ENCODE measurements at regions not wholly inside any gene's neighbourhood (a gene's known extent, or its start where the extent isn't known, plus 50 kb on each side); places are given as distances from the start of the nearest gene placed in this dataset.

DNA sequence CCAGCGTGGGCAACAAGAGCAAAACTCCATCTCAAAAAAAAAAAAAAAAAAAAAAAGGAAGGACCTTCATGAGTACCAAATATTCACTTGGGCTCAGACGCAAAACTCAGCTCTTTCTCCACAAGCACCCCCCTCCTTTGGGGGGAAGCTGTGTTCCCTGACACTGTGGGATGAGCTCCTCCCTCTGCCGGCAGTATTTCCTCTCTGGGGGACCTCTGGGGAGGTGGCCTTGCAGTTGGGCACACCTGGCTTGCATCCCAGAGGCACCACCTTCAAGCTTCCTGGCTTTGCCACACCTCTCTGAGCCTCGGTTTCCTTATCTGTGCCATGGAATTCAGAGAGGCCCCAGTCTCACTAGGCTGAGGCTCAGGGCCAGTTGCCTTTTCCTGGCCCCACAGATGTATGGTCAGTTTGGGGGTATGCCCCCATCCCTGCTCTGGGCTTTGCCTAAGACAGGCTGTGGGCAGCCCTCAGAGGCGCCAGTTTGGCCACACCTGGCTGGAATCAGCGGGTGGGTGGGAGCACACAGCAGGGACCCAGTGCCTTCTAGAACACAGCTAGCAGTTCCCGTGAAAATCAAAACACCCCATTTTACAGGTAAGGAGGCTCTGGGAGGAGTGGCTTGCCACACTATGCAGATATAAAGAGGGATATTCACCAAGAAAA lies 157.5 kb upstream of the IER5L start:
- Mint-ChIP-seq H3K27ac (no peak overlapping the region), H3K4me3 (no peak overlapping the region), H3K4me1 (peaks cover 19% of the 10 kb centered on the region), H3K27me3 (peaks cover 11% of the 10 kb centered on the region), H3K36me3 (no peaks in the 10 kb centered on the region), H3K9me3 (peaks cover 8% of the 10 kb centered on the region)
- DNase-seq (no peak), ATAC-seq (ENCODE audit: low read depth) (no peak)
- POLR2A ChIA-PET: interaction anchor here (1.0 to 1.9 kb wide), 3 partner anchors 15 to 157 kb away, joined by 3 to 7 read pairs (median 5); partner anchors contain the start of gene IER5L

DNA sequence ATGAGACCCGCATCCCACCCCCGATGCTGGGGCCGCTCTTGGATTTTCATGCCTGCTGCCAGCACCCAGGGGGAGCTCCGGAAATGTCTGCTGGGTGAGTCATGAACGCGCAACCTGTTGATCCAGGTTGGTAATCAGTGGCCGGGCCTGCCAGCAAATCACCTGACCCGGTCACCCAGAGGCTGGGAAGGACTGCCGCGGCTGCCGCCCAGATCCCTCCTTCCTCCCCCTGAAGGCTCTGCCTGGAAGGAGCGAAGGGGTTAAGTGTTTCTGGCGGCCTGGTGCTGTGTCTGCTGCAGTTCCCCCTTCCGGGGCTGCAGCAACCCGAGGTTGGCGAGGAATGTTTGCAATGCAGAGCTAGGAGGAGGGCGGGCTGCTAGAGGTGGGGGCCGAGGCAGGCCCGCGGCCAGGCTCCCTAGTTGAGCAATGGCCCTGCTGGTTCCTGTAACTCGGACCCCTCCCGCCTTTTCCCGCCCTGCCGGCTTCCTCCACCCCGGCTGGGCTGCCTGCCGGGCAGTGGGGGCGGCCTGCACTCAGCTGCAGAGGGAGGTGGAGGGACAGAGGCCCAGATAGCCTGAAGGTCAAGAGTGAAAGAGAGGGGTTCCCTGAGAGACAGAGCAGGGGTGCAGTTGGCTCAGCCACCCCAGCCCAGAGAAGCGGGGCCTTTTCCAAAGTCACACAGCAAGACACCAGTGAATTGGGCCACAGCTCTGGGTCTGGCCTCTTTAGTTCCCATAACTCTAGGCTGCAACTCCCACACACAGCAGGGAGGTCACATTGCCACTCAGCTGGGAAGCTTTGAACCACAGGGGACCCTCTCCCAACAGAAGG lies 156.3 kb upstream of the IER5L start:
- POLR2A ChIA-PET: interaction anchor here (1.2 to 1.6 kb wide), 3 partner anchors 12 to 156 kb away, joined by 3 to 5 read pairs (median 4); partner anchors contain the start of gene IER5L
- peaks cover 11% of the 10 kb centered on the region for H3K27me3 Mint-ChIP-seq
- H3K9me3 Mint-ChIP-seq: peaks cover 11% of the 10 kb centered on the region
- H3K4me1 Mint-ChIP-seq: peaks cover 19% of the 10 kb centered on the region
- DNase-seq: peak; percentile 56
- H3K27ac Mint-ChIP-seq: peak overlapping the region; percentile 78
- no peaks in the 10 kb centered on the region for H3K36me3 Mint-ChIP-seq
- H3K4me3 Mint-ChIP-seq: peak overlapping the region; percentile 59
- ATAC-seq (ENCODE audit: low read depth): peak; percentile 48

DNA sequence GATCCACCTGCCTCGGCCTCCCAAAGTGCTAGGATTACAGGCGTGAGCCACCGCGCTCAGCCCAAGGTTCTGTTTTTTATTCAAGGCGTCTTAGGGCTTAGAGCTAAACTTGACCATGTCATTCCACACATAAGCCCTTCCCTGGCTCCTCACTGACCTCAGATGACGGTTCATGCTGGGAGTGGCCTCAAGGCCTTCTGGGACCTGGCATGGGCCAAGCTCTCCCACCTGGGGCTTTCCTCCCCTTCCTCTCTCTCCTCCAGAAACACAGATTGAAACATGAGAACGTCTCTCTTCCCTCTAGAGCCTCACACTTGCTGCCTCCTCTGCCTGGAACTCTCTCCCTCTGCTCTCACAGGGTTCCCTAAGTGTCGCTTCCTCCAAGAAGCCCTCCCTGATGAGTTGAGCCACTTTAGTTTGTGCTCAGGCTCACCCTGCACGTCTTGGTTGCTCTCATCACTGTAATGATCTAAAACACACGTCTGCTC lies 155.6 kb upstream of the IER5L start:
- H3K4me3 Mint-ChIP-seq: peak overlapping the region; percentile 59
- POLR2A ChIA-PET: interaction anchor here (1.2 to 1.6 kb wide), 3 partner anchors 11 to 156 kb away, joined by 3 to 5 read pairs (median 4); partner anchors contain the start of gene IER5L

DNA sequence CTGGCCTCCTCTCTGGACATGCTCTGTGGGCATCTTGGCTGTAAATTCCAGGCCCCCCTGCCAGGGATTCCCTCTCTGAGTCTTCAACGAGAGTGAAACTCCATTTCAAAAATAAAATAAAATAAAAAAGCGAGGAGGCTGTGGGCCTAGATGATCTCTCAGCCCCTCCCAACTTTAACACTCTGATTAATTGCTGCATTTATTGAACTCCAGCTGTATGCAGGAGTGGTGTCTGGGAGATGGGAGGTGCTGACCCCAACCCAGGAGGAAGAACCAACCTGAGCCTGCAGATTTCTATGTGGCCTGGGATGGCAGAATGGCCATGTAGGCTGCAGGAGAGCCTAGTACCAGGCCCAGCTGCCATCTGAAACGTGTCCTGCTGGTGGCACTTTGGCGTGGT lies 154.5 kb upstream of the IER5L start:
- no peak overlapping the region for H3K4me3 Mint-ChIP-seq
- H3K27me3 Mint-ChIP-seq: peaks cover 7% of the 10 kb centered on the region
- no peaks in the 10 kb centered on the region for H3K36me3 Mint-ChIP-seq
- POLR2A ChIA-PET: no interaction called here
- no peak overlapping the region for H3K27ac Mint-ChIP-seq
- DNase-seq (no peak), ATAC-seq (ENCODE audit: low read depth) (no peak)
- peaks cover 11% of the 10 kb centered on the region for H3K9me3 Mint-ChIP-seq
- H3K4me1 Mint-ChIP-seq: peaks cover 25% of the 10 kb centered on the region

More for the DNA sequence above, 155.6 kb upstream of the IER5L start:
- ATAC-seq (ENCODE audit: low read depth) (no peak), DNase-seq (no peak)
- Mint-ChIP-seq H3K36me3 (no peaks in the 10 kb centered on the region), H3K27me3 (peaks cover 11% of the 10 kb centered on the region), H3K9me3 (peaks cover 11% of the 10 kb centered on the region), H3K4me1 (peaks cover 21% of the 10 kb centered on the region), H3K27ac (peak overlapping the region; percentile 78)

DNA sequence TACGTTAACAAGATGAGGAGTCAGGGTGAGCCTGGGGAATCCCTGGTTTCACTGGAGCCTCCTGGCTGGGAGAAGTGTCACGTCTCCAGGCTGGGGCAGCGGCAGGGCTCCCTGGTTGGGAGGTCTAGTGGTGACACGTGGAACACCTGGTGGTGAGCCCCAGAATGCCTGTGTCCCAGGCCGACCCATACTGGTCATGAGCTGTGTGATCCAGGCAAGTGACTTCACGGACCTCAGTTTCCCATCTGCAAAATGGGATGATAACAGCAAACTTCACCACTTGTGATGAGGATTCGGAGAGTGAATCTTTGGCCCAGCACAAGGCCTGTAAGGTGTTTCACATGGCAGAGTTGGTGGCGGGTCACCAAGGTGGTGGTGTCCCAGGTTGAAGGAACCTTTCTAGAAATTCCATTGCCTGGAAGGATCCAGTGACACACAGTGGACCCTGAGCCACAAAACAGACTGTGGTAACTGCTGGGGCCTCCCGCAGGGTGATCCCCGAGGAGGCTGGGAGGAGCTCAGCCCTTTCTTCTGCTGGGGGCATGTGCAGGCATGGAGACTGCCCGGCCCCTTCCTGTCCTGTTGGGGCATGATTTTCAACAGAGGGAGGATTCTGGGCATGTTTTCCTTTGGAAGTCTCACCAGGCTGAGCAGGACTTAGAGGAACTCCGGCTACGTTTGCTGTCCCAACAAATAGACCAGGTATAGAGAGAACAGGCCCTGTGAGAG lies 153.9 kb upstream of the IER5L start:
- peaks cover 11% of the 10 kb centered on the region for H3K9me3 Mint-ChIP-seq
- no peaks in the 10 kb centered on the region for H3K36me3 Mint-ChIP-seq
- peaks cover 25% of the 10 kb centered on the region for H3K4me1 Mint-ChIP-seq
- ATAC-seq (ENCODE audit: low read depth): no peak
- no peak overlapping the region for H3K4me3 Mint-ChIP-seq
- no peak overlapping the region for H3K27ac Mint-ChIP-seq
- peaks cover 5% of the 10 kb centered on the region for H3K27me3 Mint-ChIP-seq
- no peak for DNase-seq
- POLR2A ChIA-PET: no interaction called here

DNA sequence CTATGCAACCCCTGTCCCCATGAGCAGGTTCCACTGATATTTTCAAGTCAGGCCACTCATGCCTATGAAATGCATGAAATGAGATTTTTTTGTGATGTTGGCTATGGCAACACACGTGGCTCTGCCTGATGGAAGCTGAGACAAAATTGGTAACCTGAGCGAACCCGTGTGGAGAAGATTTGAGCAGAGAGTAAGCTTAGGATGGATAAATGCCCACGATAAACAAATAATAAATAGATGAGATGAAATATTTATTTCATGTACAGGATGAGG lies 153.4 kb upstream of the IER5L start:
- peaks cover 11% of the 10 kb centered on the region for H3K9me3 Mint-ChIP-seq
- DNase-seq (no peak), ATAC-seq (ENCODE audit: low read depth) (no peak)
- peaks cover 2% of the 10 kb centered on the region for H3K27me3 Mint-ChIP-seq
- no peaks in the 10 kb centered on the region for H3K36me3 Mint-ChIP-seq
- H3K4me3 Mint-ChIP-seq: no peak overlapping the region
- H3K4me1 Mint-ChIP-seq: peaks cover 22% of the 10 kb centered on the region
- POLR2A ChIA-PET: no interaction called here
- peak overlapping the region; percentile 30 for H3K27ac Mint-ChIP-seq

DNA sequence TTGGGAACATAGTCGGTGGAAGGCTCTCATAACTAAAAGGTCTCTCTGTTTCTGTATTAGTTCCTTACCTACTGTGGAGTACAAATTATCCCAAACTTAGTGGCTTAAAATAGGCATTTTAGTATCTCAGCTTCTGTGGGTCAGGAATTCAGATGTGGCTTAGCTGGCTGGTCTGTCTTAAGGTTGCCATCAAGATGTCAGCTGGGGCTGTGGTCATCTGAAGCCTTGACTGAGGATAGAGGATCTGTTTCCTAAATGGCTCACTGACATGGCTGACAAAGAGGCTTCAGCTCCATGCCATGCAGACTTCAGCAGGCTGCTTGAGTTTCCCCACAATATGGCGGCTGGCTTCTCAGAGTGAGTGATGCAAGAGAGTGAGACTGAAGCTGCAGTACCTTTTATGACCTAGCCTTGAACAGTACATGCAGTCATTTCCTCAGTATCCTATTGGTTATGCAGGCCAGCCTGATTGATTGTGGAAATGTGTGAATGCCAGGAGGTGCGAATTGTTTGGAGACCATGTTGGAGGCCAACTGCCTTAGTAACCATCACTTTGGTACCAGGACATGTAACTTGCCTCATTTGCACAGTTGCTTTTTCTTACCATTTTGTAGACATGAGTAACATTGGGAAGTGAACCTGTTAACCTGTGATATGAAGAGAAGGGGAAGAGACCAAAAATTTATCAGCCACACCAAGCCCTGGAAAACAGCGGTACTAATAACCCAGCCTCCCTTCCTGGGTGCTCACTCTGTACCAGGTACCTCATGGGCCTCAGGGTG lies 152.8 kb upstream of the IER5L start:
- Mint-ChIP-seq H3K36me3 (no peaks in the 10 kb centered on the region), H3K4me1 (peaks cover 21% of the 10 kb centered on the region), H3K27ac (no peak overlapping the region), H3K9me3 (peaks cover 11% of the 10 kb centered on the region), H3K27me3 (peaks cover 2% of the 10 kb centered on the region), H3K4me3 (no peak overlapping the region)
- ATAC-seq (ENCODE audit: low read depth) (no peak), DNase-seq (no peak)
- POLR2A ChIA-PET: no interaction called here

DNA sequence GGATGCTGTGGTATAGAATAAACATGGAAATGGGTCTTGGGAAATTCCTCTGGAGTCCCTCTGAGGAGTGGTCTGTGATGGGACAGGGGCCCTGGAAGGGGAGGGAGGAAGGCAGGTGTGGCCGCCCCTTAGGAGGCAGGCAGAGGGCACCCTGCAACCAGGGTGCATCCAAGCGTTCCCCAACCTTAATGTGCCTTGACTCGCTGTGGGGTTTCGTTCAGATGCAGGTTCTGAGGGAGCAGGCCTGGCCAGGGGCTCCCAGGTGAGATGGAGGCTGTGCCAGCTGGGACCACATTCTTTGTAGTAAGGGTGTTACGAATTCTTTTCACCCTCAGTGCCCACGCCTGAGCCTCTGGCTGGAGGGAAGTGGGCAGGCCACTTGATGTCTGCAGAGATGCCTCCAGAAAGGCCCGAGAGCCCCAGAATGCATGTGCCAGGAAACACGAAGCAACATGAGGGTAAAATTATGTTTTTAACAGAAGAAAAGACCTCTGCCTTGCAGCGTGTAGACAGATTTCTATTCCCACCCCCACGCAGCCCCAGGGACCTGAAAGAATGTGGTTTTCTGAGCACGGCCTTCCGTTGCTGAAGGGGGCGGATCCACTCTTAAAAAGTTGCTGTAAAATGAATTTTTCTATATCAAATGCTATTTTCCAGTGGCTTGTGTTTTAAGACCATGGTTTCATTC lies 150.4 kb upstream of the IER5L start:
- DNase-seq: no peak
- Mint-ChIP-seq H3K27ac (peak overlapping the region; percentile 28), H3K36me3 (no peaks in the 10 kb centered on the region), H3K27me3 (no peaks in the 10 kb centered on the region), H3K9me3 (peaks cover 11% of the 10 kb centered on the region), H3K4me3 (no peak overlapping the region), H3K4me1 (peaks cover 8% of the 10 kb centered on the region)
- POLR2A ChIA-PET: no interaction called here
- ATAC-seq (ENCODE audit: low read depth): peak; percentile 35

DNA sequence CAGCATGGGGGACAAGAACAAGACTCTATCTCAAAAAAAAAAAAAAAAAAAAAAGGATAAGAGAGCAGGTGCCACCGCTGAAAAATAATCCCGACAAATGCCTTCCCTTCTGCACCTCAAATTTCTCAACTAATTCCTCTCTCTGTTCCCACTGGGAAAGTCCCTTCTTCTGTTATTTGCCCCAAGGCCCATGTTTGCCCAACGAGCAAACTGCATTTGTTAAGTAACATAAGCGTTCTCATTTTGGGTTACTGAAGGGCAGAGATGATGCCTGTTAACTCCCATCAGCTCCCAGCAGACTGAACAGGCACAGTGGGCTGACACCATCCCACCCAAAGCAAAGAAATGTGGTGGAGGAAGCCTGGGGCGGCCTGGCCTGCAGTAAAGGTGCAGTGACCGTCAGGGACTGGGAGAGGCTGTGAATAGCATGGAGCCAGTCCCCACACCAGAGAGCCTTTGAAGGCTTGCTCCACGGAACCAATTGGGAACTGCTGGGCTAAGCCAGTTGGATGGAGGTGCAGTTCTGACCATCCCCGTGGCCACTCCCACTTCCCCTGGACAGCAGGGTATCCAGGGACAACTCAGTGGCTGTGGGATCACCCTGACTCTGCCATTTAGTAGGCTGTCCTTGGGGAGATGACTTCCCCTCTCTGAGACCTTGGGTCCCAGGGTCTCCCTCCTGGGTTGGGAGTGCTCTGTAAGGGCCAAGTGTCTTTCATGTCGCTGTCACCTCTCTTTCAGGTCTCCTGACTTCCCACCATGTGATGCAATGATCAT lies 149.7 kb upstream of the IER5L start:
- ATAC-seq (ENCODE audit: low read depth) (no peak), DNase-seq (no peak)
- Mint-ChIP-seq H3K27me3 (no peaks in the 10 kb centered on the region), H3K27ac (no peak overlapping the region), H3K4me1 (peaks cover 8% of the 10 kb centered on the region), H3K4me3 (no peak overlapping the region), H3K9me3 (peaks cover 11% of the 10 kb centered on the region), H3K36me3 (no peaks in the 10 kb centered on the region)
- POLR2A ChIA-PET: no interaction called here

DNA sequence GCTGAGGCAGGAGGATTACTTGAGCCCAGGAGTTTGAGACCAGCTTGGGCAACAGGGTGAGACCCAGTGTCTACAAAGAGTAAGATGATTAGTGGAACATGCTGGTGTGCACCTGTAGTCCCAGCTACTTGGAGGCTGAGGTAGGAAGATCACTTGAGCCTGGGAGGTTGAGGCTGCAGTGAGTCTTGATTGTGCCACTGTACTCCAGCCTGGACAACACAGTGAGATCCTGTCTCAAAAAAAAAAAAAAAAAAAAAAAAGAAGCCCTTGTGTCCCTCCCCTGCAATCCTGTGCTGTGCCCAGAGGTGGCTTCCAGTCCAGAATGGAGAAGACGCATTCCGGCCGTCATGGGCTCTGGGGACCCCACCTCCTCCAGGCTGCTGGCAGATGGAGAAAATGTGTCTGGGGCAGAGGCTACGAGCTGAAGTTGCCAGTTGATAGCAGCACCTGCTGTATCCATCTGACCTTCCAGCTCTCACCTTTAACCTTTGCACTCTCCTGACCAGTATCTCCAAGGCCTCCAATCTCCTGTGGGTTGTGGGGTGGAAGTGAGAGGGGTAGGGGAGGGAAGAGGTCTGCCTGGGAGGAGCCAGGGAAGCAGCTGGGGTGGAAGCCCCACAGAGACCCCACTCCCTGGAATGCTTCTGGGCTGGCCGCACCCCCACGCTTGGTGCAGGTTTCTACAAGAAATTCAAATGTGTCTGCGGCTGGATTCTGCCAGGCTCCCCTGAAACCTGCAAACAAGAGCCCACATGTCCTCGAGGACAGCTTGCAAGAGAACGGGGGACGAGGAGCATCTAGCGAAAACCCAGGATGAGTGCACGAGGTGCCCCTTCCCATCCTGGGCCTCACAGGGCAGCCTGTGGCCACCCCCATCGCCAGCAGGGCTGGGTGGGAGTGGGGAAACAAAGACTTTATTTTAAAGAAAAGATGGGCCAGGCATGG lies 148.3 kb upstream of the IER5L start:
- Mint-ChIP-seq H3K27ac (no peak overlapping the region), H3K36me3 (no peaks in the 10 kb centered on the region), H3K4me1 (peaks cover 9% of the 10 kb centered on the region), H3K9me3 (peaks cover 9% of the 10 kb centered on the region), H3K4me3 (no peak overlapping the region), H3K27me3 (no peaks in the 10 kb centered on the region)
- ATAC-seq (ENCODE audit: low read depth) (no peak), DNase-seq (no peak)
- POLR2A ChIA-PET: interaction anchor here (0.5 to 0.8 kb wide), 3 partner anchors 56 to 134 kb away, joined by 3 to 4 read pairs (median 4); no protein-coding TSS in a partner anchor

DNA sequence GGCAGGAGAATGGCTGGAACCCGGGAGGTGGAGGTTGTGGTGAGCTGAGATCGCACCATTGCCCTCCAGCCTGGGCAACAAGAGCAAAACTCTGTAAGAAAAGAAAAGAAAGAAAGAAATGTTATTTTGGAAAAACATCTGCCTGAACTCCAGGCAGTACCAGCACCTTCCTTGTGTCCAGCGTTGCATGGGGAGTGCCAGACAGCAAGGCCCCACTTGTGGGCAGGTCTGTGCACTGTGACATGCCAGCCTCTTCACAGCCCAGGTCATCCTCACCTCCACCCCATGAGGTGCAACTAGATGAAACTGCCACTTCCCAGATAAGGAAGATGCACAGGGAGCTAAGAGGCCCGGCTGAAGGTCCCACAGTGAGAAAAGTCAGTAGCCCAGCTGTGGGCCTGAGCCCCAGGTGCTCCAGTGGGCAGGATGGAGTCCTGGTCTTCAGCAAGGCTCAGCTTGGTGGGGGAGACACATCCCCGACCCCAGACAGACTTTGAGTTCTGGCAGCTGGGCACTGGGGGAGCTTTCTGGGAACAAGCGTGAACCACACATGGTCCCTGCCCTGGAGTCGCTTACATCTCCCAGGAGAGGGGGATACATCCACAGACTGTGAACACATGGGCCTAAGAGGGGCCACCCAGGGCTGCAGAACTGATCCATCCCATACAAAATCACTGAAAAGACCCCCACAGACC lies 146.9 kb upstream of the IER5L start:
- POLR2A ChIA-PET: interaction anchor here (0.8 kb wide), 1 partner anchor 136 kb away, joined by 4 read pairs; no protein-coding TSS in a partner anchor
- DNase-seq (no peak), ATAC-seq (ENCODE audit: low read depth) (no peak)
- H3K4me1 Mint-ChIP-seq: peaks cover 15% of the 10 kb centered on the region
- no peaks in the 10 kb centered on the region for H3K27me3 Mint-ChIP-seq
- H3K9me3 Mint-ChIP-seq: no peaks in the 10 kb centered on the region
- H3K27ac Mint-ChIP-seq: no peak overlapping the region
- H3K4me3 Mint-ChIP-seq: no peak overlapping the region
- H3K36me3 Mint-ChIP-seq: no peaks in the 10 kb centered on the region
